Osteoblast (primary cell): ENCODE measurements at regions not wholly inside any gene's neighbourhood (a gene's known extent, or its start where the extent isn't known, plus 50 kb on each side); places are given as distances from the start of the nearest gene placed in this dataset.

Experiments
- DNase-seq: peaks from one replicate; pipeline ENCODE4 v3.0.0; 2011; ENCODE audit warnings: low spot score, mixed read lengths; ENCODE audit not compliant: insufficient read length; ENCODE audit errors: missing footprints
- H2AFZ ChIP-seq: 2 replicates; pipeline ENCODE4 v1.6.0; 2011; ENCODE audit warnings: mild to moderate bottlenecking, low read length
- H3K27ac ChIP-seq: 2 replicates; pipeline ENCODE4 v1.5.1; 2011; ENCODE audit warnings: mild to moderate bottlenecking, low read depth, low read length, moderate library complexity
- H3K27me3 ChIP-seq: 2 replicates; pipeline ENCODE4 v1.6.0; 2012; ENCODE audit warnings: mild to moderate bottlenecking, control low read depth, inconsistent platforms, low read length, moderate library complexity; ENCODE audit not compliant: insufficient read depth
- H3K36me3 ChIP-seq: 2 replicates; pipeline ENCODE4 v1.5.1; 2011; ENCODE audit warnings: mild to moderate bottlenecking, low read length, control low read depth, moderate library complexity; ENCODE audit not compliant: insufficient read depth
- H3K4me1 ChIP-seq: 2 replicates; pipeline ENCODE4 v1.5.1; 2011; ENCODE audit warnings: mild to moderate bottlenecking, low read length, control low read depth, moderate library complexity; ENCODE audit not compliant: insufficient read depth
- H3K4me2 ChIP-seq: 2 replicates; pipeline ENCODE4 v1.6.0; 2011; ENCODE audit warnings: mild to moderate bottlenecking, low read length; ENCODE audit not compliant: insufficient read depth
- H3K4me3 ChIP-seq: fragments of 200-600 bp; sonication (generic); 3 replicates; pipeline ENCODE4 v1.5.1; 2012; ENCODE audit warnings: mild to moderate bottlenecking, low read length, inconsistent platforms; ENCODE audit not compliant: insufficient read depth
- H3K79me2 ChIP-seq: 2 replicates; pipeline ENCODE4 v1.6.0; 2012; ENCODE audit warnings: mild to moderate bottlenecking, low read length, control low read depth, inconsistent platforms; ENCODE audit not compliant: insufficient read depth
- H3K9me3 ChIP-seq: 2 replicates; pipeline ENCODE4 v1.5.1; 2011; ENCODE audit warnings: low read depth, low read length, control low read depth
- H4K20me1 ChIP-seq: 2 replicates; pipeline ENCODE4 v1.6.0; 2012; ENCODE audit warnings: mild to moderate bottlenecking, low read length, control low read depth; ENCODE audit not compliant: insufficient read depth
- CTCF ChIP-seq: IDR thresholded peaks from 2 replicates; pipeline ENCODE4 v1.5.1; 2011; ENCODE audit warnings: mild to moderate bottlenecking, low read depth, low read length, moderate library complexity; ENCODE audit errors: extremely low read depth

- H3K27me3 ChIP-seq = no peaks in the 10 kb centered on the region
- no peak for TF ChIP-seq CTCF
- DNase-seq = no peak
- no peaks in the 10 kb centered on the region for H3K9me3 ChIP-seq
- H3K36me3 ChIP-seq = no peaks in the 10 kb centered on the region
- no peak overlapping the region for H3K4me3 ChIP-seq
- no peaks in the 10 kb centered on the region for H3K4me1 ChIP-seq
- no peaks in the 10 kb centered on the region for H4K20me1 ChIP-seq
- no peak overlapping the region for H2AFZ ChIP-seq
- no peak overlapping the region for H3K27ac ChIP-seq
- H3K4me2 ChIP-seq = no peak overlapping the region
- no peaks in the 10 kb centered on the region for H3K79me2 ChIP-seq
Measured at GRCh38 chr12:29921307-29921706, 137.6 kb upstream of the TMTC1 start.

DNA sequence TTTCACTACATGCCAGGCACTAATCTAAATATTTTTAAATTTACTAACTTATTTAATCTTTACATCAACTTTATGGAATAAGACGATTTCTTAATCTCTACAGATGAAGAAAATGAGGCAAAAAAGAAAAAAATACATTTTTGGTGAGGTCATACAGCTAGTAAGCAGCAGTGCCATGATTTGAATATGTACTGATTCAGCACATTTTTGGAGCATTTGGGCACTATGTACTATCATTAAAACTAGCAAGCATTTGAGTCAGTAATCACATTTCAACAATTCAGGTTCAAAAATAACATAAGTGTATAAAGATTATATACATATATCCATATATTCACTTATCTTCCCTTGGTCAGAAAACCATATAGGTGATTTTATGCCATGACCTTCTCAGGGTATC, 124.4 kb upstream of the TMTC1 start:
- Histone ChIP-seq H3K4me2 (no peak overlapping the region), H2AFZ (no peak overlapping the region), H3K79me2 (no peaks in the 10 kb centered on the region), H3K4me1 (no peaks in the 10 kb centered on the region), H3K4me3 (no peak overlapping the region), H3K27ac (no peak overlapping the region), H3K9me3 (no peaks in the 10 kb centered on the region), H3K36me3 (no peaks in the 10 kb centered on the region), H4K20me1 (no peaks in the 10 kb centered on the region), H3K27me3 (no peaks in the 10 kb centered on the region)
- no peak for TF ChIP-seq CTCF
- no peak for DNase-seq

GRCh38 chr12:29907461-29907860, 123.7 kb upstream of the TMTC1 start:
- Histone ChIP-seq H3K27ac (no peak overlapping the region), H3K9me3 (no peaks in the 10 kb centered on the region), H3K27me3 (no peaks in the 10 kb centered on the region), H3K4me1 (no peaks in the 10 kb centered on the region), H3K4me2 (no peak overlapping the region), H3K4me3 (no peak overlapping the region), H3K36me3 (no peaks in the 10 kb centered on the region), H2AFZ (no peak overlapping the region), H3K79me2 (no peaks in the 10 kb centered on the region), H4K20me1 (no peaks in the 10 kb centered on the region)
- no peak for DNase-seq
- TF ChIP-seq CTCF = no peak

DNA sequence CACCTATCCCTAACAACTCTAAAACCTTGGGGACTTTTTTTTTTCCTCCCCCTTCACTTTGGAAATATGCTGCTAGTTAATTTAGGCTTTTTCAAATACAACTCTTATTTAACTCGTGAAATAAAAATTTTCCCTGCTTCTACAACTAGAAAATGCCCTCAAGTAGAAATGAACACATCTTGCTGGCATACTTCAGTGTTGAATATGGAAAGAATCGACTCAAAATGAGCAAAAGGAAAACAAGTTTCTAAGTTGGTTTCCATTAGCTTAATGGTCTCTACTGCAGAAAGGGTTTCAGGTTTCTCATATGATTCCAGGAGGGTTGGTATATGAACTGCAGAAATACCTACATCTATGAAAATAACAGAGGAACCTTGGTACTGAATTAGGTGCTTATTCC, 118.3 kb upstream of the TMTC1 start:
- H3K27me3 ChIP-seq = no peaks in the 10 kb centered on the region
- no peak for TF ChIP-seq CTCF
- H3K4me1 ChIP-seq = no peaks in the 10 kb centered on the region

More for the DNA sequence above, 118.3 kb upstream of the TMTC1 start:
- Histone ChIP-seq H3K9me3 (no peaks in the 10 kb centered on the region), H3K79me2 (no peaks in the 10 kb centered on the region), H2AFZ (no peak overlapping the region), H3K36me3 (no peaks in the 10 kb centered on the region), H3K4me2 (no peak overlapping the region), H3K27ac (no peak overlapping the region), H4K20me1 (no peaks in the 10 kb centered on the region), H3K4me3 (no peak overlapping the region)
- no peak for DNase-seq
